ENCODE measurements at regions not wholly inside any gene's neighbourhood (a gene's known extent, or its start where the extent isn't known, plus 50 kb on each side); places are given as distances from the start of the nearest gene placed in this dataset.

DNA sequence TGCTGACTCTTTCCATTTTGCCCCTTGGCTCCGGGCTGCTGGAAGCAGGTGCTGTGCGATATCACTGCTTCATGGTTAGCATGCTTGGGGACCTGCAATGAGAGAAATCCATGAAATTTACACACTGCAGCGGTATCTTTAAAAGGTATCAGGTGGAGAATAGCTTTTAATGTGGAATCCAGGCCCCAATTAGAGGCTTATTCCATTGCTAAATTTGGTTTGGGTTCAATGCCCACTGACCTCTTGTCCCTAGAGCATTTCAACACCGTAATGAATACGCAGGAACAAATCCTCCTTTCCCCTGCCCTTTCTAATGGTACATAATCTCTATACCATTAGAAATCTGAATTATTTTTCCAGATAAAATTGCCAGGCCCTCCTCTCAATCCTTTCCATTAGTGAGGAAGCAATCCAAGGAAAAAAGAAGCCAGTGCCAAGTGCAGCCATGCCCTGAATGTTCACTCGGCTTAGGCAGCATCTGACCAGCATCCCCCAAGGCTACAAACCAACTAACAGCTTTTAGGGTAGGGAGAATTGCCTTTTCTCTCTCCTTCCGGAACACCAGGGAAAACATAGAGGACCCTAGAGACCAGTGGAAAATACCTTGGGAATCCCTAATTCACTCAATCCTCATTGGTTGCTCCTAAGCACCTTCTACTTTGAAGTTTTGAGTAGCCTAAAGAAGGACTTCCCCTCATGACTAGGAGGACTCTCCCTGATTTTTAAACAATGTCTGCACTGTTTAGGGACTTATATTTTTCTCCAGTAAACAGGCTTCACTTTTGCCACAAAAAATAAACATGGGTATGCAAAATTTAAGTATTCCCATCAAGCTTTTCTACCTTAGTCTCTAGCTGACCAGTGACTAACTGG, 143.1 kb downstream of the QRSL1 start:
- Histone ChIP-seq H3K9me3 (ENCODE audit: insufficient read depth, low read depth) (peaks cover 12% of the 10 kb centered on the region), H3K4me1 (replicated peaks; ENCODE audit: insufficient read depth) (peaks cover 22% of the 10 kb centered on the region), H3K9me2 (ENCODE audit: insufficient read depth) (no peaks in the 10 kb centered on the region), H3F3A (ENCODE audit: insufficient read depth, low read depth) (peaks cover 17% of the 10 kb centered on the region), H3K4me2 (peak overlapping the region; percentile 67), H3K4me3 (no peak overlapping the region), H3K36me3 (ENCODE audit: low read depth) (no peaks in the 10 kb centered on the region), H2AFZ (no peak overlapping the region), H4K20me1 (ENCODE audit: insufficient read depth) (no peaks in the 10 kb centered on the region), H3K79me2 (ENCODE audit: low read depth) (no peaks in the 10 kb centered on the region), H3K27ac (peak overlapping the region; percentile 85), H3K27me3 (ENCODE audit: insufficient read depth, low read depth) (no peaks in the 10 kb centered on the region)
- ChIA-PET CTCF (interaction anchor here (0.6 kb wide), 1 partner anchor 102 kb away, joined by 3 read pairs; no protein-coding TSS in a partner anchor), POLR2A (ENCODE audit: unreplicated experiment) (no interaction called here)
- TF ChIP-seq EZH2 (IDR thresholded peaks at IDR 0.05; ENCODE audit: low read depth) = no peak
- no peak for TF ChIP-seq CTCF (conservative IDR thresholded peaks at IDR 0.05)
- BruUV-seq (replicated peaks) = no TSS peak
- no peak for DNase-seq
- intact Hi-C loops (cut with micrococcal nuclease; ENCODE audit: unreplicated experiment) = no loop called here

DNA sequence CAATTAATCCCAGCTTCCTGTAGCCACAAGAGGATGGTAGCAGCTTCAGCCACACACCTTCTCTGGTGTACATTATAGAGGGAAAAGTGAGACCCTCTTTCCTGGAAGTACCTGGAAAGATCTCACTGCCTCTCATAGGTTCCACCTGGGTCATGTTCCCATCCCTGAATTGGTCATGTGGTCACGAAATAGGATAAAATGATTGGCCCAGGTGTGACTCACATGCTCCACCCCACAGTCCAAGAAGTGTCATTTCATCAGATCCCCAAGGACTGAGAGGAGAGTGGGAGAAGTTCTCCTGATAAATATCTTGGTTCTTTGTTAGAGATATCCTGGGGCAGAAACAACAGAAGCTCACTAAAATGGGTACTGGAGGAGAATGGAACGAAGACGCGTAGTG, 142.4 kb downstream of the QRSL1 start:
- Histone ChIP-seq H3K79me2 (ENCODE audit: low read depth) (no peaks in the 10 kb centered on the region), H2AFZ (no peak overlapping the region), H3K4me3 (no peak overlapping the region), H4K20me1 (ENCODE audit: insufficient read depth) (no peaks in the 10 kb centered on the region), H3K9me2 (ENCODE audit: insufficient read depth) (no peaks in the 10 kb centered on the region), H3K27ac (no peak overlapping the region), H3K9me3 (ENCODE audit: insufficient read depth, low read depth) (peaks cover 12% of the 10 kb centered on the region), H3F3A (ENCODE audit: insufficient read depth, low read depth) (peaks cover 17% of the 10 kb centered on the region), H3K4me1 (replicated peaks; ENCODE audit: insufficient read depth) (peaks cover 22% of the 10 kb centered on the region), H3K36me3 (ENCODE audit: low read depth) (no peaks in the 10 kb centered on the region), H3K27me3 (ENCODE audit: insufficient read depth, low read depth) (no peaks in the 10 kb centered on the region), H3K4me2 (no peak overlapping the region)
- no peak for DNase-seq
- ChIA-PET CTCF (no interaction called here), POLR2A (ENCODE audit: unreplicated experiment) (no interaction called here)
- no TSS peak for BruUV-seq (replicated peaks)
- no peak for TF ChIP-seq EZH2 (IDR thresholded peaks at IDR 0.05; ENCODE audit: low read depth)
- intact Hi-C loops (cut with micrococcal nuclease; ENCODE audit: unreplicated experiment) = no loop called here

- no peaks in the 10 kb centered on the region for H3K79me2 ChIP-seq (ENCODE audit: low read depth)
- no peak overlapping the region for H2AFZ ChIP-seq
- no peaks in the 10 kb centered on the region for H3K36me3 ChIP-seq (ENCODE audit: low read depth)
- H3K27ac ChIP-seq = no peak overlapping the region
- no peaks in the 10 kb centered on the region for H3K27me3 ChIP-seq (ENCODE audit: insufficient read depth, low read depth)
- no peak overlapping the region for H3K4me2 ChIP-seq
- peaks cover 17% of the 10 kb centered on the region for H3F3A ChIP-seq (ENCODE audit: insufficient read depth, low read depth)
- H3K4me1 ChIP-seq (replicated peaks; ENCODE audit: insufficient read depth) = peaks cover 22% of the 10 kb centered on the region
- ChIA-PET CTCF (no interaction called here), POLR2A (ENCODE audit: unreplicated experiment) (no interaction called here)
- peaks cover 12% of the 10 kb centered on the region for H3K9me3 ChIP-seq (ENCODE audit: insufficient read depth, low read depth)
- TF ChIP-seq EZH2 (IDR thresholded peaks at IDR 0.05; ENCODE audit: low read depth) (no peak), CTCF (conservative IDR thresholded peaks at IDR 0.05) (no peak)
- intact Hi-C loops (cut with micrococcal nuclease; ENCODE audit: unreplicated experiment) = no loop called here
- no peaks in the 10 kb centered on the region for H4K20me1 ChIP-seq (ENCODE audit: insufficient read depth)
- no peak overlapping the region for H3K4me3 ChIP-seq
- no peak for DNase-seq
- BruUV-seq (replicated peaks) = no TSS peak
- H3K9me2 ChIP-seq (ENCODE audit: insufficient read depth) = no peaks in the 10 kb centered on the region
These were observed 141.3 kb downstream of the QRSL1 start for GRCh38 chr6:106770663-106771062.

Measured in PC-9 (cell line).